ENCODE measurements at regions not wholly inside any gene's neighbourhood (a gene's known extent, or its start where the extent isn't known, plus 50 kb on each side); places are given as distances from the start of the nearest gene placed in this dataset.

GRCh38 chr2:128686881-128687555 is 368.4 kb upstream of the HS6ST1 start:
- TF ChIP-seq CTCF (conservative IDR thresholded peaks at IDR 0.05 in 1 of 2, IDR thresholded peaks at IDR 0.05 in 1 of 2; ENCODE audit: low read depth in 1 of 2, low read length in 2 of 2) (no peak), EZH2 (IDR thresholded peaks at IDR 0.05; ENCODE audit: low read length, missing control alignments) (no peak)
